MM.1S (cell line): ENCODE measurements at regions not wholly inside any gene's neighbourhood (a gene's known extent, or its start where the extent isn't known, plus 50 kb on each side); places are given as distances from the start of the nearest gene placed in this dataset.

Experiments
- DNase-seq: peaks from one replicate; pipeline ENCODE4 v3.0.0-alpha.2; 2015
- H2AFZ ChIP-seq: fragments of 300-600 bp; sonication (generic); 2 replicates; pipeline ENCODE4 v1.6.0; 2016; ENCODE audit warnings: antibody characterized with exemption, low read length
- H3F3A ChIP-seq: fragments of 300-600 bp; sonication (generic); 2 replicates; pipeline ENCODE4 v1.6.1; 2016; ENCODE audit warnings: mild to moderate bottlenecking, antibody characterized with exemption, low read length, moderate library complexity, mixed read lengths; ENCODE audit not compliant: insufficient read depth
- H3K27ac ChIP-seq: fragments of 300-600 bp; sonication (generic); 2 replicates; pipeline ENCODE4 v1.5.1; 2016; ENCODE audit warnings: mild to moderate bottlenecking, low read length
- H3K27me3 ChIP-seq: fragments of 300-600 bp; sonication (generic); replicated peaks from 2 replicates; pipeline ENCODE4 v1.6.0; 2016; ENCODE audit warnings: low read length; ENCODE audit not compliant: insufficient read depth
- H3K36me3 ChIP-seq: fragments of 300-600 bp; sonication (generic); replicated peaks from 2 replicates; pipeline ENCODE4 v1.6.1; 2016; ENCODE audit warnings: mild to moderate bottlenecking, low read length, mixed read lengths; ENCODE audit not compliant: insufficient read depth
- H3K4me1 ChIP-seq: fragments of 300-600 bp; sonication (generic); 2 replicates; pipeline ENCODE4 v1.6.1; 2016; ENCODE audit warnings: low read length, mixed read lengths
- H3K4me2 ChIP-seq: fragments of 300-600 bp; sonication (generic); 2 replicates; pipeline ENCODE4 v1.6.0; 2016; ENCODE audit warnings: low read depth, low read length
- H3K4me3 ChIP-seq: fragments of 300-600 bp; sonication (generic); 2 replicates; pipeline ENCODE4 v1.5.1; 2016; ENCODE audit warnings: low read length, mixed read lengths
- H3K79me2 ChIP-seq: fragments of 300-600 bp; sonication (generic); 2 replicates; pipeline ENCODE4 v1.6.1; 2016; ENCODE audit warnings: mixed run types, low read length, mixed read lengths
- H3K9ac ChIP-seq: fragments of 300-600 bp; sonication (generic); 2 replicates; pipeline ENCODE4 v1.6.1; 2016; ENCODE audit warnings: low read length, mixed read lengths
- H3K9me2 ChIP-seq: fragments of 300-600 bp; sonication (generic); replicated peaks from 2 replicates; pipeline ENCODE4 v1.6.1; 2016; ENCODE audit warnings: mild to moderate bottlenecking, low read length, mixed read lengths; ENCODE audit not compliant: insufficient read depth
- H3K9me3 ChIP-seq: fragments of 300-600 bp; sonication (generic); replicated peaks from 2 replicates; pipeline ENCODE4 v1.6.1; 2016; ENCODE audit warnings: mild to moderate bottlenecking, low read length, mixed read lengths; ENCODE audit not compliant: insufficient read depth
- H4K20me1 ChIP-seq: fragments of 300-600 bp; sonication (generic); 2 replicates; pipeline ENCODE4 v1.6.1; 2016; ENCODE audit warnings: mild to moderate bottlenecking, low read length, moderate library complexity, mixed read lengths; ENCODE audit not compliant: insufficient read depth
- CTCF ChIP-seq: fragments of 300-600 bp; sonication (generic); IDR thresholded peaks from 2 replicates; pipeline ENCODE4 v1.5.1; 2016; ENCODE audit warnings: antibody characterized with exemption, low read length, mixed read lengths
- EZH2 ChIP-seq: fragments of 300-600 bp; sonication (generic); optimal IDR thresholded peaks from 2 replicates; pipeline ENCODE3; 2017; ENCODE audit warnings: low read depth, mild to moderate bottlenecking, antibody characterized with exemption, low read length, mixed read lengths
- EZH2phosphoT487 ChIP-seq: fragments of 300-600 bp; sonication (generic); IDR thresholded peaks from 2 replicates; pipeline ENCODE4 v1.6.1; 2018; ENCODE audit warnings: antibody characterized with exemption, low read length

GRCh38 chr15:93664213-93664956, 567.0 kb upstream of the MCTP2 start:
- Histone ChIP-seq H3K4me3 (no peak overlapping the region), H4K20me1 (no peaks in the 10 kb centered on the region), H3K9me3 (no peaks in the 10 kb centered on the region), H3K4me2 (no peak overlapping the region), H3K9ac (no peak overlapping the region), H3K79me2 (no peaks in the 10 kb centered on the region), H3K27ac (no peak overlapping the region), H3K4me1 (no peaks in the 10 kb centered on the region), H3F3A (no peaks in the 10 kb centered on the region), H2AFZ (no peak overlapping the region), H3K36me3 (no peaks in the 10 kb centered on the region), H3K27me3 (no peaks in the 10 kb centered on the region), H3K9me2 (no peaks in the 10 kb centered on the region)
- TF ChIP-seq EZH2: no peak
- TF ChIP-seq CTCF: no peak
- no peak for TF ChIP-seq EZH2phosphoT487
- no peak for DNase-seq

GRCh38 chr15:93662162-93662885, 569.0 kb upstream of the MCTP2 start:
- Histone ChIP-seq H3F3A (no peaks in the 10 kb centered on the region), H3K36me3 (no peaks in the 10 kb centered on the region), H3K27me3 (no peaks in the 10 kb centered on the region), H3K9me3 (no peaks in the 10 kb centered on the region), H2AFZ (no peak overlapping the region), H3K9me2 (no peaks in the 10 kb centered on the region), H3K27ac (no peak overlapping the region), H3K4me1 (no peaks in the 10 kb centered on the region), H3K4me2 (no peak overlapping the region), H3K4me3 (no peak overlapping the region), H3K79me2 (no peaks in the 10 kb centered on the region), H4K20me1 (no peaks in the 10 kb centered on the region), H3K9ac (no peak overlapping the region)
- TF ChIP-seq CTCF: no peak
- TF ChIP-seq EZH2phosphoT487: no peak
- TF ChIP-seq EZH2: no peak
- no peak for DNase-seq

- no peak for DNase-seq
- no peaks in the 10 kb centered on the region for H3K27me3 ChIP-seq
- H3K4me2 ChIP-seq: no peak overlapping the region
- no peak overlapping the region for H3K4me3 ChIP-seq
- H3K9ac ChIP-seq: no peak overlapping the region
- H2AFZ ChIP-seq: no peak overlapping the region
- no peaks in the 10 kb centered on the region for H3K79me2 ChIP-seq
- no peaks in the 10 kb centered on the region for H4K20me1 ChIP-seq
- no peaks in the 10 kb centered on the region for H3K4me1 ChIP-seq
- no peak overlapping the region for H3K27ac ChIP-seq
- H3K9me3 ChIP-seq: no peaks in the 10 kb centered on the region
- no peaks in the 10 kb centered on the region for H3K9me2 ChIP-seq
- no peaks in the 10 kb centered on the region for H3K36me3 ChIP-seq
- H3F3A ChIP-seq: no peaks in the 10 kb centered on the region
- no peak for TF ChIP-seq CTCF
- no peak for TF ChIP-seq EZH2
- TF ChIP-seq EZH2phosphoT487: no peak
Observed at GRCh38 chr15:93658026-93658816, 569.2 kb upstream of the RGMA start.
